ENCODE measurements at regions not wholly inside any gene's neighbourhood (a gene's known extent, or its start where the extent isn't known, plus 50 kb on each side); places are given as distances from the start of the nearest gene placed in this dataset.

DNA sequence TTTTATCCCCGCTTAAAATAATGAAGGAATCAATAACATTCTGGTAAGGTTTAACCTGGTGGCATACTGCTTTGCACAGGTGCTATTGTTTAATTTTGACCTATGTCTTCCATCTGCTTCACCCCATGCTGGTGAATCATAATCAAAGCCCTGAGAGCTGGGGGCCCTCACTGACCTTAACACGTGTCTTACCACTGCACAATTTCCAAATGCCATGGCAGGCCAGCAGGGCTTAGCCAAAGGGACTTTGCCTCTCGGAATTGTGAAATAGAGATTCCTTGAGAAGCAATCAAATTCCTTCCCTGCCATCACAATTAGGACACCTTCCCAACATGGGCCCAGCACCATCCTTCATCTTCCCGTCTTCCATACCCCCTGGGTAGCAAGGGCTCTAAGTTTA, 242.6 kb upstream of the THBS1 start:
- H3K36me3 ChIP-seq (ENCODE audit: control insufficient read depth, insufficient read depth, low read length), result no peaks in the 10 kb centered on the region
- no peak overlapping the region for H3K27ac ChIP-seq (ENCODE audit: insufficient read depth, low read length, poor library complexity, severe bottlenecking)
- peaks cover 30% of the 10 kb centered on the region for H3K27me3 Mint-ChIP-seq
- DNase-seq (no peak), ATAC-seq (ENCODE audit: low read depth in 2 of 2) (no peak)
- H3K27me3 ChIP-seq (ENCODE audit: control insufficient read depth, insufficient read depth, low read length), result peaks cover 6% of the 10 kb centered on the region
- no peaks in the 10 kb centered on the region for H3K4me1 Mint-ChIP-seq
- H3K4me3 ChIP-seq (ENCODE audit: low read depth, low read length), result no peak overlapping the region
- H3K9me3 ChIP-seq (ENCODE audit: control insufficient read depth in 2 of 2, low read length in 2 of 2), result no peaks in the 10 kb centered on the region
- H3K9me3 Mint-ChIP-seq, result peaks cover 0 to 12% (median 1%) of the 10 kb centered on the region in 7 donors
- no peak overlapping the region for H3K27ac Mint-ChIP-seq
- no peaks in the 10 kb centered on the region for H3K36me3 Mint-ChIP-seq
- no peak overlapping the region for H3K4me3 Mint-ChIP-seq
- H3K4me1 ChIP-seq (ENCODE audit: control insufficient read depth, insufficient read depth, low read length, poor library complexity, severe bottlenecking), result no peaks in the 10 kb centered on the region

DNA sequence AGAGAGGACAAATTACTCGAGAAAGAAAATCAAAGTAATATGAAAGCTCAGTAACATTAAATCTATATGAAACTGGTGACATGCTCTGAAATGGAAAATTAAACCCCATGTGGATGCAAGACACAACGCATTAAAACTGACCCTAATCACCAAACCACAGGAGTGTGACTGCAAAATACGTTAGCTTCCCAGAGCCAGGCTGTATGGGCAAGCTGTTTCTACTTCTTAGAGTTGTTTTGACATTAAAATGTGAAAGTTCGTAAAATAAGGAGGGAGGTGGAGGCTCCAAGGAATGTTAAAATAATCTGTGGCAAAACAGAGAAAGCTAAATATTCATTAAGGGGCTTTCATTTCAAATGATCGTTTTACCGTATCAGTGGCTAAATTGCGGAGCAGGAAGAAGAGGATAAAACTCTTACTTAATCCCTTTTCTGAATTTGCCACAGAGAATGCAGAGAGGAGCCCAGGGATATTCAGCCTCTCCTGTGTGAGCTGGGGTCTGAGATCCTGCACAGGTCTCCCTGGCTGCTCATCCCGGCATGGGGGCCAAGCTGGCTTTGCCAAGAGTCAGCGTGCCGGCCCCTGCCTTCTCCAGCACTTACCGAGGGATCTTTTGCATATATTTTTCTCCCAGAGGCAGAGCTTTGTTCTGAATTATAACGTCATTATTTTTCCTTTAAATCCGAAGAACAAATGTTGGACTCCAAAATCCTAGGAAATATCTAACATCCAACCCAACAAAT, 239.8 kb upstream of the THBS1 start:
- no peaks in the 10 kb centered on the region for H3K36me3 Mint-ChIP-seq
- H3K27me3 Mint-ChIP-seq, result peaks cover 20% of the 10 kb centered on the region
- H3K4me3 Mint-ChIP-seq, result no peak overlapping the region
- Histone ChIP-seq H3K4me3 (ENCODE audit: low read depth, low read length) (no peak overlapping the region), H3K4me1 (ENCODE audit: control insufficient read depth, insufficient read depth, low read length, poor library complexity, severe bottlenecking) (no peaks in the 10 kb centered on the region), H3K27ac (ENCODE audit: insufficient read depth, low read length, poor library complexity, severe bottlenecking) (no peak overlapping the region), H3K36me3 (ENCODE audit: control insufficient read depth, insufficient read depth, low read length) (no peaks in the 10 kb centered on the region), H3K27me3 (ENCODE audit: control insufficient read depth, insufficient read depth, low read length) (peaks cover 6% of the 10 kb centered on the region), H3K9me3 (ENCODE audit: control insufficient read depth in 2 of 2, low read length in 2 of 2) (no peaks in the 10 kb centered on the region)
- ATAC-seq (ENCODE audit: low read depth in 2 of 2), result no peak
- H3K4me1 Mint-ChIP-seq, result no peaks in the 10 kb centered on the region
- DNase-seq, result no peak
- peaks cover 0 to 14% (median 1%) of the 10 kb centered on the region in 7 donors for H3K9me3 Mint-ChIP-seq
- H3K27ac Mint-ChIP-seq, result peak overlapping the region in 1 of 3 donors; percentile 6

DNA sequence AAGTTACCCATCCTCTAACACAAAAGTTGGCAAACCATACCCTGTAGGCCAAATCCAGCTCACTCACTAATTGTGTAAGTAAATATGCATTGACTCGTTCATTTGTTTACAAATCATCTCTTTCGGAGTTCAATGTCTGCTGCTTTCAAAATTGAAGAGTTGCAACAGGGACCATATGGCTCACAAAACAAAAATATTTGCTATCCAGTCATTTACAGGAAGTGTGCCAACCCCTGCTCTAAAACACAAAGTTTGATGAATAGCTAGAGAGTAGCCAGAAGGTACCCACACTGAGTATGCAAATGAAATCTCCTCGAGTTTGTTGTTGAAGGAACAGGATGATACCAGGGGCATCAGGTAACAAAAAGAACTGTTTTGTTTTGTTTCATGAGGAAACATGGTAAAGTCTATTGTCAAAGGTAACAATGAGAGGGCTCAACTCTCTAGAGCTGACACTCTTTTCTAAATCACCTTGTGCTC, 236.2 kb upstream of the THBS1 start:
- no peak for DNase-seq
- no peak overlapping the region for H3K27ac ChIP-seq (ENCODE audit: insufficient read depth, low read length, poor library complexity, severe bottlenecking)
- ATAC-seq (ENCODE audit: low read depth in 2 of 2), result no peak
- H3K9me3 Mint-ChIP-seq, result peaks cover 0 to 14% (median 0%) of the 10 kb centered on the region in 7 donors
- peaks cover 13% of the 10 kb centered on the region for H3K27me3 Mint-ChIP-seq
- H3K27me3 ChIP-seq (ENCODE audit: control insufficient read depth, insufficient read depth, low read length), result peaks cover 2% of the 10 kb centered on the region
- H3K36me3 Mint-ChIP-seq, result no peaks in the 10 kb centered on the region
- no peaks in the 10 kb centered on the region for H3K36me3 ChIP-seq (ENCODE audit: control insufficient read depth, insufficient read depth, low read length)
- no peaks in the 10 kb centered on the region for H3K4me1 Mint-ChIP-seq
- no peak overlapping the region for H3K4me3 ChIP-seq (ENCODE audit: low read depth, low read length)
- H3K4me1 ChIP-seq (ENCODE audit: control insufficient read depth, insufficient read depth, low read length, poor library complexity, severe bottlenecking), result no peaks in the 10 kb centered on the region
- H3K4me3 Mint-ChIP-seq, result no peak overlapping the region
- no peak overlapping the region for H3K27ac Mint-ChIP-seq
- no peaks in the 10 kb centered on the region for H3K9me3 ChIP-seq (ENCODE audit: control insufficient read depth in 2 of 2, low read length in 2 of 2)

DNA sequence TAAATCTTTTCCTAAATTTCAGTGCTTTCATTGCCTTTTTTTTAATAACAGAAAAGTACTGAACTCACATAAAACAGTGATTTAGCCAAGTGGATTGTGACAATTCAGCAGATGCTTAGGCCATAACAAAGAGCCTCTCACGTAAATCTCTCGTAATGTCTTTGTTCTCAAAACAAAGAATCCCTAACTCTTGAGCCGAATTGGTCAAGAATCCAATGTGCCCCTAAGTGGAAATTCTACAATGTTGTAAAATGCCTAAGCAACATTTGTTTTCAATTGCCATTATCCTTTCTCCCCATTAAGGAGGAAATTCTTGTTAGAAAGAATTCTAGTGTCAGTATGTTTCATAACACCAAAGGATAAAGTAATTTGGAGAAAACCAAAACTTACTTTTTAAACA, 235.7 kb upstream of the THBS1 start:
- H3K36me3 Mint-ChIP-seq, result no peaks in the 10 kb centered on the region
- Histone ChIP-seq H3K27me3 (ENCODE audit: control insufficient read depth, insufficient read depth, low read length) (peaks cover 2% of the 10 kb centered on the region), H3K9me3 (ENCODE audit: control insufficient read depth in 2 of 2, low read length in 2 of 2) (no peaks in the 10 kb centered on the region), H3K4me1 (ENCODE audit: control insufficient read depth, insufficient read depth, low read length, poor library complexity, severe bottlenecking) (no peaks in the 10 kb centered on the region), H3K4me3 (ENCODE audit: low read depth, low read length) (no peak overlapping the region), H3K27ac (ENCODE audit: insufficient read depth, low read length, poor library complexity, severe bottlenecking) (no peak overlapping the region), H3K36me3 (ENCODE audit: control insufficient read depth, insufficient read depth, low read length) (no peaks in the 10 kb centered on the region)
- peaks cover 13% of the 10 kb centered on the region for H3K27me3 Mint-ChIP-seq
- DNase-seq (no peak), ATAC-seq (ENCODE audit: low read depth in 2 of 2) (no peak)
- no peak overlapping the region for H3K27ac Mint-ChIP-seq
- H3K9me3 Mint-ChIP-seq, result peaks cover 0 to 14% (median 0%) of the 10 kb centered on the region in 7 donors
- no peaks in the 10 kb centered on the region for H3K4me1 Mint-ChIP-seq
- H3K4me3 Mint-ChIP-seq, result no peak overlapping the region

DNA sequence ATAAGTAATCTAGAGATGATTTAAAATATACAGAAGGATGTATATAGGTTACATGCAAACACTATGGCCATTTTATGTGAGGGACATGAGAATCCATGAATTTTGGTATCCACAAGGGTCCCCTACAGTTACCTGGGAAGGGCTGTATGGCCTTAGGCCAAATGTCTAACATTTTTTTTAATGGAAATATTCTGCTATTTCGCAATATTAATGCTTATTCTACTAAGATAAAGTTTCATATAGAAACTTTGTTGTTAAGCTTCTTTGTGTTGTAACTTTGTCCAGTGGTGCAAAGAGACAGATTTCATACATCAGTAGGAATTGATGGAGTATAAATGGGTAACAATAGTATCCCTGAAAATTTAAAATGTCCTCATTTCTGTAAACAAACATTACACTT, 233.4 kb upstream of the THBS1 start:
- H3K9me3 Mint-ChIP-seq, result peaks cover 0 to 10% (median 0%) of the 10 kb centered on the region in 7 donors
- Histone ChIP-seq H3K4me1 (ENCODE audit: control insufficient read depth, insufficient read depth, low read length, poor library complexity, severe bottlenecking) (no peaks in the 10 kb centered on the region), H3K27ac (ENCODE audit: insufficient read depth, low read length, poor library complexity, severe bottlenecking) (no peak overlapping the region)

DNA sequence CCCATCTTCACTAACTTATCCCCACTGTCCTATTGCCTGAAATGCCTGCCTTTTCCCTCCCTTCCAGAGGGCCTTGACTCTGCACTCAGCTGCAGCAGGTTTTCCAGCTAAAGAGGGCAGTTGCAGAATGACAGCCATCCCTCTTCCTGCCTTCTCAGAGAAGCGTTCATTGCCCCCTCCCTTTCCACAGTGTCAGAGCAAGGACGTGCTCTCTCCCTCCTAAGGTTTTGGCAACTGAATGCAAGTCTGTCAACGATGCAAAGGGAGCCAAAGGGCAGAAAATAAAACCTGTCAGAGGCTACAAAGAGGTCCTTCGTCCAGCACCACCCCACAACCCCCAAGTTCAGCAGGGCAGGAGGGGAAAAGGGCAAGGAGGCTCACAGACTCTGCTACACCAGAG, 230.1 kb upstream of the THBS1 start:
- H3K9me3 Mint-ChIP-seq, result peaks cover 0 to 6% (median 0%) of the 10 kb centered on the region in 7 donors
- Histone ChIP-seq H3K4me1 (ENCODE audit: control insufficient read depth, insufficient read depth, low read length, poor library complexity, severe bottlenecking) (no peaks in the 10 kb centered on the region), H3K4me3 (ENCODE audit: low read depth, low read length) (no peak overlapping the region), H3K27ac (ENCODE audit: insufficient read depth, low read length, poor library complexity, severe bottlenecking) (no peak overlapping the region), H3K36me3 (ENCODE audit: control insufficient read depth, insufficient read depth, low read length) (no peaks in the 10 kb centered on the region), H3K9me3 (ENCODE audit: control insufficient read depth in 2 of 2, low read length in 2 of 2) (no peaks in the 10 kb centered on the region), H3K27me3 (ENCODE audit: control insufficient read depth, insufficient read depth, low read length) (no peaks in the 10 kb centered on the region)
- no peak for ATAC-seq (ENCODE audit: low read depth in 2 of 2)
- H3K27ac Mint-ChIP-seq, result no peak overlapping the region
- no peaks in the 10 kb centered on the region for H3K4me1 Mint-ChIP-seq
- no peak for DNase-seq
- H3K4me3 Mint-ChIP-seq, result no peak overlapping the region
- peaks cover 17% of the 10 kb centered on the region for H3K27me3 Mint-ChIP-seq
- no peaks in the 10 kb centered on the region for H3K36me3 Mint-ChIP-seq

More for the DNA sequence above, 233.4 kb upstream of the THBS1 start:
- H3K4me3 ChIP-seq (ENCODE audit: low read depth, low read length), result no peak overlapping the region
- Mint-ChIP-seq H3K27me3 (peaks cover 11% of the 10 kb centered on the region), H3K4me1 (no peaks in the 10 kb centered on the region), H3K27ac (no peak overlapping the region), H3K4me3 (no peak overlapping the region), H3K36me3 (no peaks in the 10 kb centered on the region)
- no peak for ATAC-seq (ENCODE audit: low read depth in 2 of 2)
- no peaks in the 10 kb centered on the region for H3K36me3 ChIP-seq (ENCODE audit: control insufficient read depth, insufficient read depth, low read length)
- H3K27me3 ChIP-seq (ENCODE audit: control insufficient read depth, insufficient read depth, low read length), result no peaks in the 10 kb centered on the region
- no peaks in the 10 kb centered on the region for H3K9me3 ChIP-seq (ENCODE audit: control insufficient read depth in 2 of 2, low read length in 2 of 2)
- no peak for DNase-seq

DNA sequence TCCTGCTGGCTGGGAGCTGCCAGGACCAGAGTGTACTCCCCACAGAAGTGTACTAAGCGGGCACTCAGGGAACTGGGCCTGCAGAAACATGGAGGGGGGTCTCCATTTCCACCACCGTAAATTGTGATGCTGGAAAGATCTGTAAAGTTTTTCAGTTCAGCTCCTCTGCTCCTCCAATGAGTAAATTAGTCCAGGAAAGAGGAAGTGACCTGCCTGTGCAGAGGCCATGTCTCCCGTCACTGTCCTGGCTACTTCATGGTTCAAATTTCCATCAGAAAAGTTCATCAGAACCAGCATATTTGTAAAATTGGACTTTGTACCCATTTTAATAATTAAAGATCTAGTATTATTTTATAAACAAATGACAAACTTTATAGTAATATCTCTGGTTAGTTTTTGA, 226.7 kb upstream of the THBS1 start:
- Mint-ChIP-seq H3K4me1 (peaks cover 0 to 2% (median 0%) of the 10 kb centered on the region in 4 donors), H3K9me3 (peaks cover 0 to 5% (median 0%) of the 10 kb centered on the region in 7 donors), H3K36me3 (no peaks in the 10 kb centered on the region), H3K27ac (no peak overlapping the region), H3K27me3 (peaks cover 36% of the 10 kb centered on the region), H3K4me3 (no peak overlapping the region)
- Histone ChIP-seq H3K27ac (ENCODE audit: insufficient read depth, low read length, poor library complexity, severe bottlenecking) (no peak overlapping the region), H3K4me1 (ENCODE audit: control insufficient read depth, insufficient read depth, low read length, poor library complexity, severe bottlenecking) (no peaks in the 10 kb centered on the region), H3K4me3 (ENCODE audit: low read depth, low read length) (no peak overlapping the region), H3K9me3 (ENCODE audit: control insufficient read depth in 2 of 2, low read length in 2 of 2) (no peaks in the 10 kb centered on the region), H3K36me3 (ENCODE audit: control insufficient read depth, insufficient read depth, low read length) (no peaks in the 10 kb centered on the region), H3K27me3 (ENCODE audit: control insufficient read depth, insufficient read depth, low read length) (peaks cover 3% of the 10 kb centered on the region)
- ATAC-seq (ENCODE audit: low read depth in 2 of 2), result no peak
- DNase-seq, result no peak
